Endothelial cell of umbilical vein (primary cell): ENCODE measurements at regions not wholly inside any gene's neighbourhood (a gene's known extent, or its start where the extent isn't known, plus 50 kb on each side); places are given as distances from the start of the nearest gene placed in this dataset.

Experiments
- BruUV-seq: library from RNA; stranded (reverse); fragments of 400-500 nt; replicated peaks from 2 replicates; lab custom pipeline; 2021; lab: Mats Ljungman, UMichigan
- CTCF ChIA-PET: fragments of 300-600, 350-600 bp; sonication (Branson Sonifier 250); formaldehyde crosslinking; loops from one replicate; lab custom pipeline; 2021; ENCODE audit warnings: antibody characterized with exemption, inconsistent platforms; lab: Charles Lee
- POLR2A ChIA-PET: fragments of 300-600, 350-600 bp; sonication (Branson Sonifier 250); formaldehyde crosslinking; loops from one replicate; lab custom pipeline; 2021; ENCODE audit warnings: antibody characterized with exemption, inconsistent platforms; lab: Charles Lee
- DNase-seq: peaks from one replicate; pipeline ENCODE4 v3.0.0-alpha.2; 2011; ENCODE audit warnings: low read depth, low spot score
- FAIRE-seq: peaks from 2 replicates; lab custom pipeline; 2011; peaks lifted over from hg19 to GRCh38; lab: Jason Lieb, UNC
- H2AFZ ChIP-seq: 2 replicates; pipeline ENCODE4 v1.6.0; 2012; ENCODE audit warnings: low read depth, low read length, control low read depth, inconsistent platforms
- H3K27ac ChIP-seq: 2 replicates; pipeline ENCODE4 v1.5.1; 2011; ENCODE audit warnings: low read depth, mild to moderate bottlenecking, control low read depth, low read length, moderate library complexity; ENCODE audit not compliant: insufficient read depth
- H3K27me3 ChIP-seq, 2 experiments: 2 replicates each; pipeline versions ENCODE4 v1.6.0 to v1.6.1; 2011; ENCODE audit warnings: low read length in 2 of 2, mixed read lengths in 1 of 2; ENCODE audit not compliant: control insufficient read depth in 2 of 2, insufficient read depth in 2 of 2
- H3K36me3 ChIP-seq, 2 experiments: 2 replicates in 1 of 2; 3 replicates in 1 of 2; pipeline ENCODE4 v1.5.1; 2011; ENCODE audit warnings: low read length in 2 of 2, mild to moderate bottlenecking in 1 of 2, moderate library complexity in 1 of 2; ENCODE audit not compliant: control insufficient read depth in 2 of 2, insufficient read depth in 2 of 2; ENCODE audit errors: extremely low read depth in 1 of 2
- H3K4me1 ChIP-seq: 3 replicates; pipeline ENCODE4 v1.5.1; 2011; ENCODE audit warnings: mild to moderate bottlenecking, low read length; ENCODE audit not compliant: control insufficient read depth, insufficient read depth; ENCODE audit errors: extremely low read depth
- H3K4me2 ChIP-seq: 2 replicates; pipeline ENCODE4 v1.6.1; 2011; ENCODE audit warnings: low read length, control low read depth, mixed read lengths; ENCODE audit not compliant: insufficient read depth
- H3K4me3 ChIP-seq, 3 experiments: fragments of 200-600 bp in 1 of 3; sonication (generic), shearing (Covaris generic) in 1 of 3; replicated peaks in 1 of 3; 2 replicates each; pipeline ENCODE4 v1.5.1; 2011 to 2016; ENCODE audit warnings: control low read depth in 3 of 3, low read length in 3 of 3, mild to moderate bottlenecking in 2 of 3, inconsistent platforms in 1 of 3, low read depth in 1 of 3, moderate library complexity in 1 of 3; ENCODE audit not compliant: insufficient read depth in 1 of 3
- H3K79me2 ChIP-seq: 2 replicates; pipeline ENCODE4 v1.6.0; 2012; ENCODE audit warnings: low read length, inconsistent platforms; ENCODE audit not compliant: control insufficient read depth, insufficient read depth
- H3K9ac ChIP-seq: replicated peaks from 2 replicates; pipeline ENCODE3; 2011; ENCODE audit warnings: low read length, control low read depth; ENCODE audit not compliant: insufficient read depth; ENCODE audit errors: extremely low read depth
- H3K9me1 ChIP-seq: replicated peaks from 3 replicates; pipeline ENCODE4 v1.6.0; 2011; ENCODE audit warnings: mild to moderate bottlenecking, low read length; ENCODE audit not compliant: control insufficient read depth, insufficient read depth; ENCODE audit errors: extremely low read depth
- H3K9me3 ChIP-seq: replicated peaks from 2 replicates; pipeline ENCODE4 v1.5.1; 2012; ENCODE audit warnings: low read length, inconsistent platforms; ENCODE audit not compliant: control insufficient read depth, insufficient read depth
- H4K20me1 ChIP-seq: replicated peaks from 2 replicates; pipeline ENCODE3; 2011; ENCODE audit warnings: mild to moderate bottlenecking, low read length; ENCODE audit not compliant: control insufficient read depth, insufficient read depth; ENCODE audit errors: extremely low read depth
- EZH2 ChIP-seq: IDR thresholded peaks from 2 replicates; pipeline ENCODE4 v1.6.1; 2012; ENCODE audit warnings: borderline replicate concordance, low read depth, mild to moderate bottlenecking, moderate library complexity, low read length, inconsistent platforms; ENCODE audit not compliant: severe bottlenecking
- FOS ChIP-seq: IDR thresholded peaks from 2 replicates; pipeline ENCODE4 v1.6.1; 2011; ENCODE audit warnings: mild to moderate bottlenecking, low read length, moderate library complexity, borderline replicate concordance; ENCODE audit not compliant: insufficient read depth
- GATA2 ChIP-seq: IDR thresholded peaks from 2 replicates; pipeline ENCODE4 v1.7.0; 2011; ENCODE audit warnings: low read depth, mild to moderate bottlenecking, moderate library complexity, mixed read lengths, low read length; ENCODE audit not compliant: insufficient read length, insufficient read depth
- JUN ChIP-seq: IDR thresholded peaks from 2 replicates; pipeline ENCODE4 v1.6.1; 2011; ENCODE audit warnings: borderline replicate concordance, low read depth; ENCODE audit not compliant: insufficient read length, insufficient read depth
- MYC ChIP-seq: IDR thresholded peaks from one replicate; pipeline ENCODE4 v1.6.1; 2011; ENCODE audit warnings: mild to moderate bottlenecking, low read depth, low read length
- POLR2A ChIP-seq: IDR thresholded peaks from 2 replicates; pipeline ENCODE4 v1.6.1; 2012; ENCODE audit warnings: low read depth, mild to moderate bottlenecking, control low read depth, low read length
- POLR2AphosphoS5 ChIP-seq: IDR thresholded peaks from 2 replicates; pipeline ENCODE4 v1.6.1; 2012; ENCODE audit warnings: low read depth, mild to moderate bottlenecking, control low read depth, low read length, moderate library complexity; ENCODE audit not compliant: insufficient read depth
- dilution Hi-C: fragments of 300-500 bp; cut with MboI; formaldehyde crosslinking; loops from one replicate; pipeline ENCODE4 v1.15.0; 2019; ENCODE audit warnings: low sequenced_read_pairs; ENCODE audit not compliant: extremely low pct_ligation_motif_present
- intact Hi-C: fragments of 100-400 bp; cut with micrococcal nuclease; formaldehyde crosslinking; loops from one replicate; pipeline ENCODE4 v1.10.0; 2022
- TF ChIP-seq, protein P1 (sequence below), 2 donors: IDR thresholded peaks; 1 replicate in 1 of 2; 2 replicates in 1 of 2; pipeline ENCODE4 v1.5.1; 2011; ENCODE audit warnings: low read length in 2 of 2, mild to moderate bottlenecking in 2 of 2, moderate library complexity in 2 of 2, control low read depth in 1 of 2, inconsistent platforms in 1 of 2, low read depth in 1 of 2; ENCODE audit not compliant: insufficient read depth in 1 of 2; ENCODE audit errors: extremely low read depth in 1 of 2
- TF ChIP-seq, protein P2 (sequence below): IDR thresholded peaks from 2 replicates; pipeline ENCODE4 v1.6.1; 2011; ENCODE audit not compliant: insufficient read depth, insufficient read length

DNA sequence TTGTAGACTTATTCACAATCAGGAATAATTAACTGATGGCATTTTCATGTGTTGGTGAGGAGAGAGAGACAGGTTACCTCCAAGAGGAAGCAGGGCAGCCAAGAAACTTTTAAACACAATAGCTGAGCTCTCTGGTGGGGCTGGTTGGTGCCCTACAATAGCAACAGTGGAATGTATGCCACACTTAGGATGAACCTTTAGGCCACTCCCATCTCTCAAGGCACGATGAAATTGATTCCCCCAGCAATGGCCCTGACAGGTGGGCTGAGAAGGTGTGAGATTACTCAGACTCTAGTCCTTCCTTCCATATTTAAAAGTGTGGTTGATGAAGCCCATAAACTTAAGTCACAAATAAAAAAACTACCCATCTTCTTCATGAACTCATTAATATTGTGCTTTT, 219.4 kb upstream of the CYRIA start:
- H3K79me2 ChIP-seq, result no peaks in the 10 kb centered on the region
- no peak overlapping the region for H3K27ac ChIP-seq
- H3K9ac ChIP-seq, result no peak overlapping the region
- BruUV-seq, result no TSS peak
- no peaks in the 10 kb centered on the region for H3K9me1 ChIP-seq
- H3K9me3 ChIP-seq, result no peaks in the 10 kb centered on the region
- FAIRE-seq, result no peak
- no peak for DNase-seq
- H3K27me3 ChIP-seq, result no peaks in the 10 kb centered on the region
- H4K20me1 ChIP-seq, result no peaks in the 10 kb centered on the region
- H2AFZ ChIP-seq, result no peak overlapping the region
- dilution Hi-C loops (no loop called here), intact Hi-C loops (no loop called here)
- no peak overlapping the region for H3K4me3 ChIP-seq
- H3K36me3 ChIP-seq, result no peaks in the 10 kb centered on the region
- H3K4me2 ChIP-seq, result no peak overlapping the region
- TF ChIP-seq GATA2 (no peak), POLR2A (no peak), POLR2AphosphoS5 (no peak)
- ChIA-PET CTCF (no interaction called here), POLR2A (no interaction called here)
- no peaks in the 10 kb centered on the region for H3K4me1 ChIP-seq

DNA sequence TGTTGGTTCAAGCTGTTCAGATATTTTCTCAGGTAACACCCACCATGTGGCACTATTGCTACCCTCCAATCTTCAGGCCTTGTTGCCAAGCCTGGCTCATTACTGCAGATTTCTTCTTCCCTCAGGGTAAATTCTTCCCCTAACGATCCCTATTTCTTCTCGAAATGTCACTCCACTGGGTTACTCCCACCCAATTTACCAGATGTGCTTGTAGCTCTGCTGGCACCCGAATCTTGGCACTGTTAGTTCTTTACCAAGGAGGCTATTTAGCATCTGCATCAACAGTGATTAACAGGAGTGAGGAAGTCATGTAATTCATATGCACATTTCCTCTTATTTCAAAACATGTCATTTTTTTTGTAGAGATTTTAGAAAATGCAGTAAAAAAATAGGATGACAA, 217.1 kb upstream of the CYRIA start:
- H3K9ac ChIP-seq, result no peak overlapping the region
- no peaks in the 10 kb centered on the region for H3K9me3 ChIP-seq
- no peaks in the 10 kb centered on the region for H3K36me3 ChIP-seq
- H3K79me2 ChIP-seq, result no peaks in the 10 kb centered on the region
- CTCF ChIA-PET, result no interaction called here
- H3K4me1 ChIP-seq, result no peaks in the 10 kb centered on the region
- no peak for FAIRE-seq
- no peaks in the 10 kb centered on the region for H3K27me3 ChIP-seq
- H3K27ac ChIP-seq, result no peak overlapping the region
- TF ChIP-seq MYC (no peak), JUN (no peak), GATA2 (no peak), FOS (no peak), POLR2A (no peak), EZH2 (no peak), POLR2AphosphoS5 (no peak)
- TF ChIP-seq, protein P1, sequence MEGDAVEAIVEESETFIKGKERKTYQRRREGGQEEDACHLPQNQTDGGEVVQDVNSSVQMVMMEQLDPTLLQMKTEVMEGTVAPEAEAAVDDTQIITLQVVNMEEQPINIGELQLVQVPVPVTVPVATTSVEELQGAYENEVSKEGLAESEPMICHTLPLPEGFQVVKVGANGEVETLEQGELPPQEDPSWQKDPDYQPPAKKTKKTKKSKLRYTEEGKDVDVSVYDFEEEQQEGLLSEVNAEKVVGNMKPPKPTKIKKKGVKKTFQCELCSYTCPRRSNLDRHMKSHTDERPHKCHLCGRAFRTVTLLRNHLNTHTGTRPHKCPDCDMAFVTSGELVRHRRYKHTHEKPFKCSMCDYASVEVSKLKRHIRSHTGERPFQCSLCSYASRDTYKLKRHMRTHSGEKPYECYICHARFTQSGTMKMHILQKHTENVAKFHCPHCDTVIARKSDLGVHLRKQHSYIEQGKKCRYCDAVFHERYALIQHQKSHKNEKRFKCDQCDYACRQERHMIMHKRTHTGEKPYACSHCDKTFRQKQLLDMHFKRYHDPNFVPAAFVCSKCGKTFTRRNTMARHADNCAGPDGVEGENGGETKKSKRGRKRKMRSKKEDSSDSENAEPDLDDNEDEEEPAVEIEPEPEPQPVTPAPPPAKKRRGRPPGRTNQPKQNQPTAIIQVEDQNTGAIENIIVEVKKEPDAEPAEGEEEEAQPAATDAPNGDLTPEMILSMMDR (IDR thresholded peaks at IDR 0.05; ENCODE audit: extremely low read depth in 1 of 2, insufficient read depth in 1 of 2, low read depth in 1 of 2, low read length in 2 of 2), result no peak
- TF ChIP-seq, protein P2, sequence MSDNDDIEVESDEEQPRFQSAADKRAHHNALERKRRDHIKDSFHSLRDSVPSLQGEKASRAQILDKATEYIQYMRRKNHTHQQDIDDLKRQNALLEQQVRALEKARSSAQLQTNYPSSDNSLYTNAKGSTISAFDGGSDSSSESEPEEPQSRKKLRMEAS, result no peak
- DNase-seq, result no peak
- no TSS peak for BruUV-seq
- dilution Hi-C loops, result no loop called here
- no peak overlapping the region for H2AFZ ChIP-seq
- intact Hi-C loops, result no loop called here
- no peak overlapping the region for H3K4me2 ChIP-seq
- no peaks in the 10 kb centered on the region for H3K9me1 ChIP-seq
- no peaks in the 10 kb centered on the region for H4K20me1 ChIP-seq
- POLR2A ChIA-PET, result no interaction called here
- H3K4me3 ChIP-seq, result no peak overlapping the region
